Central memory CD8-positive, alpha-beta T cell (primary cell): ENCODE measurements at regions not wholly inside any gene's neighbourhood (a gene's known extent, or its start where the extent isn't known, plus 50 kb on each side); places are given as distances from the start of the nearest gene placed in this dataset.
"Not testable (repeated sequence)": the region's sequence is repeated elsewhere in the genome, so short reads cannot be mapped to it uniquely, and the experiment has no call there.

Experiments
- ATAC-seq: fragments of 150-1000 bp; cut with Tn5 transposase; replicated peaks from 2 replicates; pipeline ENCODE4 v1.10.0; 2022; ENCODE audit warnings: mild to moderate bottlenecking, moderate FRiP score, moderate number of reproducible peaks; ENCODE audit not compliant: poor library complexity, severe bottlenecking; ENCODE audit errors: extremely low read depth
- DNase-seq, 2 donors: peaks; one replicate each; pipeline ENCODE4 v3.0.0; 2021; ENCODE audit warnings: low spot score in 2 of 2
- H3K27ac Mint-ChIP-seq: one replicate; pipeline ENCODE4 v1.8.0; 2022; ENCODE audit warnings: low read depth, mild to moderate bottlenecking, moderate library complexity, mixed read lengths
- H3K27me3 Mint-ChIP-seq: one replicate; pipeline ENCODE4 v1.8.0; 2022; ENCODE audit warnings: mixed read lengths
- H3K36me3 Mint-ChIP-seq: one replicate; pipeline ENCODE4 v1.8.0; 2022; ENCODE audit warnings: mild to moderate bottlenecking, moderate library complexity, mixed read lengths; ENCODE audit not compliant: insufficient read depth
- H3K4me1 Mint-ChIP-seq: one replicate; pipeline ENCODE4 v1.8.0; 2022; ENCODE audit warnings: mixed read lengths
- H3K4me3 Mint-ChIP-seq: one replicate; pipeline ENCODE4 v1.8.0; 2022; ENCODE audit warnings: mild to moderate bottlenecking, moderate library complexity, mixed read lengths
- H3K9me3 Mint-ChIP-seq: one replicate; pipeline ENCODE4 v1.8.0; 2022; ENCODE audit warnings: mixed read lengths

- not testable (repeated sequence) for H3K4me3 Mint-ChIP-seq, H3K36me3 Mint-ChIP-seq, DNase-seq, H3K27ac Mint-ChIP-seq, H3K4me1 Mint-ChIP-seq, H3K9me3 Mint-ChIP-seq, ATAC-seq
- H3K27me3 Mint-ChIP-seq, result peaks cover 58% of the 10 kb centered on the region
Measured at GRCh38 chr7:131662301-131662873, 106.0 kb upstream of the PODXL start.

GRCh38 chr7:131657881-131658280, 101.5 kb upstream of the PODXL start:
- DNase-seq, result no peak
- no peaks in the 10 kb centered on the region for H3K4me1 Mint-ChIP-seq
- no peak overlapping the region for H3K4me3 Mint-ChIP-seq
- peaks cover 15% of the 10 kb centered on the region for H3K27me3 Mint-ChIP-seq
- peaks cover 3% of the 10 kb centered on the region for H3K36me3 Mint-ChIP-seq
- no peaks in the 10 kb centered on the region for H3K9me3 Mint-ChIP-seq
- no peak for ATAC-seq
- no peak overlapping the region for H3K27ac Mint-ChIP-seq

GRCh38 chr7:131656980-131657723, 100.7 kb upstream of the PODXL start:
- Mint-ChIP-seq H3K36me3 (peaks cover 3% of the 10 kb centered on the region), H3K27me3 (peaks cover 7% of the 10 kb centered on the region), H3K4me1 (no peaks in the 10 kb centered on the region), H3K4me3 (no peak overlapping the region), H3K9me3 (no peaks in the 10 kb centered on the region), H3K27ac (no peak overlapping the region)
- ATAC-seq (no peak), DNase-seq (no peak)

- no peak overlapping the region for H3K4me3 Mint-ChIP-seq
- DNase-seq (no peak), ATAC-seq (no peak)
- H3K36me3 Mint-ChIP-seq, result peaks cover 3% of the 10 kb centered on the region
- H3K27me3 Mint-ChIP-seq, result no peaks in the 10 kb centered on the region
- no peaks in the 10 kb centered on the region for H3K9me3 Mint-ChIP-seq
- H3K27ac Mint-ChIP-seq, result no peak overlapping the region
- no peaks in the 10 kb centered on the region for H3K4me1 Mint-ChIP-seq
Measured at GRCh38 chr7:131655866-131656265, 99.4 kb upstream of the PODXL start.

- Mint-ChIP-seq H3K9me3 (no peaks in the 10 kb centered on the region), H3K4me3 (no peak overlapping the region), H3K27me3 (no peaks in the 10 kb centered on the region), H3K36me3 (peaks cover 2% of the 10 kb centered on the region), H3K27ac (no peak overlapping the region), H3K4me1 (no peaks in the 10 kb centered on the region)
- ATAC-seq, result no peak
- no peak for DNase-seq
Measured at GRCh38 chr7:131655447-131655846, 99.0 kb upstream of the PODXL start.

GRCh38 chr7:131654668-131655326, 98.4 kb upstream of the PODXL start:
- Mint-ChIP-seq H3K4me3 (no peak overlapping the region), H3K27me3 (no peaks in the 10 kb centered on the region), H3K4me1 (no peaks in the 10 kb centered on the region), H3K36me3 (peaks cover 2% of the 10 kb centered on the region), H3K9me3 (no peaks in the 10 kb centered on the region), H3K27ac (no peak overlapping the region)
- DNase-seq, result peak; percentile 64 to 76
- peak; percentile 60 for ATAC-seq

GRCh38 chr7:131654249-131654558, 97.8 kb upstream of the PODXL start:
- Mint-ChIP-seq H3K4me3 (no peak overlapping the region), H3K27me3 (no peaks in the 10 kb centered on the region), H3K9me3 (no peaks in the 10 kb centered on the region), H3K27ac (no peak overlapping the region), H3K4me1 (no peaks in the 10 kb centered on the region), H3K36me3 (no peaks in the 10 kb centered on the region)
- no peak for DNase-seq
- ATAC-seq, result no peak

- no peaks in the 10 kb centered on the region for H3K36me3 Mint-ChIP-seq
- no peak overlapping the region for H3K27ac Mint-ChIP-seq
- no peaks in the 10 kb centered on the region for H3K27me3 Mint-ChIP-seq
- no peak overlapping the region for H3K4me3 Mint-ChIP-seq
- no peaks in the 10 kb centered on the region for H3K9me3 Mint-ChIP-seq
- no peak for DNase-seq
- ATAC-seq, result no peak
- H3K4me1 Mint-ChIP-seq, result no peaks in the 10 kb centered on the region
Measured at GRCh38 chr7:131653418-131654248, 97.2 kb upstream of the PODXL start.

GRCh38 chr7:131652934-131653333, 96.5 kb upstream of the PODXL start:
- Mint-ChIP-seq H3K27ac (no peak overlapping the region), H3K9me3 (no peaks in the 10 kb centered on the region), H3K4me3 (no peak overlapping the region), H3K36me3 (no peaks in the 10 kb centered on the region), H3K4me1 (no peaks in the 10 kb centered on the region), H3K27me3 (no peaks in the 10 kb centered on the region)
- ATAC-seq (no peak), DNase-seq (no peak)

- H3K9me3 Mint-ChIP-seq, result no peaks in the 10 kb centered on the region
- no peaks in the 10 kb centered on the region for H3K27me3 Mint-ChIP-seq
- ATAC-seq, result no peak
- H3K4me1 Mint-ChIP-seq, result no peaks in the 10 kb centered on the region
- no peaks in the 10 kb centered on the region for H3K36me3 Mint-ChIP-seq
- no peak overlapping the region for H3K4me3 Mint-ChIP-seq
- DNase-seq, result no peak
- no peak overlapping the region for H3K27ac Mint-ChIP-seq
Measured at GRCh38 chr7:131652194-131652593, 95.8 kb upstream of the PODXL start.

GRCh38 chr7:131649879-131650278, 93.5 kb upstream of the PODXL start:
- no peak for ATAC-seq
- DNase-seq, result no peak
- Mint-ChIP-seq H3K9me3 (no peaks in the 10 kb centered on the region), H3K4me1 (no peaks in the 10 kb centered on the region), H3K27ac (no peak overlapping the region), H3K4me3 (no peak overlapping the region), H3K27me3 (peaks cover 4% of the 10 kb centered on the region), H3K36me3 (no peaks in the 10 kb centered on the region)

GRCh38 chr7:131649003-131649541, 92.6 kb upstream of the PODXL start:
- Mint-ChIP-seq H3K27ac (no peak overlapping the region), H3K9me3 (no peaks in the 10 kb centered on the region), H3K4me1 (no peaks in the 10 kb centered on the region), H3K27me3 (peaks cover 12% of the 10 kb centered on the region), H3K4me3 (no peak overlapping the region), H3K36me3 (no peaks in the 10 kb centered on the region)
- ATAC-seq (no peak), DNase-seq (no peak)
